ENCODE measurements at regions not wholly inside any gene's neighbourhood (a gene's known extent, or its start where the extent isn't known, plus 50 kb on each side); places are given as distances from the start of the nearest gene placed in this dataset.

- TF ChIP-seq POLR2A (IDR thresholded peaks at IDR 0.05): no peak
- TF ChIP-seq CTCF (IDR thresholded peaks at IDR 0.05): no peak
These were observed 522.1 kb upstream of the BTBD3 start for GRCh38 chr20:11395581-11395980.
